Coronary artery (tissue), 2 donors: ENCODE measurements at regions not wholly inside any gene's neighbourhood (a gene's known extent, or its start where the extent isn't known, plus 50 kb on each side); places are given as distances from the start of the nearest gene placed in this dataset.

Experiments used
- DNase-seq: peaks from one replicate; pipeline ENCODE4 v3.0.0-alpha.2; 2017; ENCODE audit warnings: low spot score
- H3K27ac ChIP-seq, 2 donors: fragments of 200-600 bp; sonication (generic); one replicate each; pipeline ENCODE4 v1.5.1; 2016 to 2019
- H3K4me3 ChIP-seq: fragments of 200-600 bp; sonication (generic); 2 replicates; pipeline ENCODE4 v1.5.1; 2016; ENCODE audit warnings: mild to moderate bottlenecking, moderate library complexity
- CTCF ChIP-seq: fragments of 200-600 bp; sonication (generic); IDR thresholded peaks from one replicate; pipeline ENCODE4 v1.5.1; 2019; ENCODE audit warnings: antibody characterized with exemption

- no peak for TF ChIP-seq CTCF
- Histone ChIP-seq H3K27ac (no peak overlapping the region), H3K4me3 (no peak overlapping the region)
- DNase-seq = no peak
Measured at GRCh38 chr6:114419175-114419574, 76.4 kb upstream of the HS3ST5 start.

GRCh38 chr6:114418304-114418972 is 75.6 kb upstream of the HS3ST5 start:
- no peak overlapping the region for H3K4me3 ChIP-seq
- no peak overlapping the region for H3K27ac ChIP-seq
- no peak for DNase-seq
- no peak for TF ChIP-seq CTCF

- DNase-seq = no peak
- Histone ChIP-seq H3K27ac (no peak overlapping the region), H3K4me3 (no peak overlapping the region)
- TF ChIP-seq CTCF = no peak
Measured at GRCh38 chr6:114407426-114408035, 64.7 kb upstream of the HS3ST5 start.

GRCh38 chr6:114404339-114404955 is 61.6 kb upstream of the HS3ST5 start:
- Histone ChIP-seq H3K27ac (no peak overlapping the region), H3K4me3 (no peak overlapping the region)
- no peak for DNase-seq
- no peak for TF ChIP-seq CTCF

GRCh38 chr6:114403858-114404257 is 61.0 kb upstream of the HS3ST5 start:
- no peak for DNase-seq
- TF ChIP-seq CTCF = no peak
- H3K27ac ChIP-seq = no peak overlapping the region
- no peak overlapping the region for H3K4me3 ChIP-seq

GRCh38 chr6:114398481-114398880 is 55.7 kb upstream of the HS3ST5 start:
- Histone ChIP-seq H3K4me3 (no peak overlapping the region), H3K27ac (no peak overlapping the region)
- no peak for TF ChIP-seq CTCF
- DNase-seq = no peak
